Gastrocnemius medialis (tissue), 4 donors: ENCODE measurements at regions not wholly inside any gene's neighbourhood (a gene's known extent, or its start where the extent isn't known, plus 50 kb on each side); places are given as distances from the start of the nearest gene placed in this dataset.

Source experiments
- POLR2A ChIP-seq, 2 donors: fragments of 450-650 bp; IDR thresholded peaks; one replicate each; pipeline ENCODE4 v1.6.1; 2017; ENCODE audit warnings: antibody characterized with exemption in 2 of 2, mild to moderate bottlenecking in 2 of 2, moderate library complexity in 2 of 2
- TF ChIP-seq, protein P1 (sequence below), 5 experiments: fragments of 450-650 bp in 3 of 5; fragments of 200-600 bp in 2 of 5; sonication (generic) in 2 of 5; IDR thresholded peaks in 4 of 5; conservative IDR thresholded peaks in 1 of 5; 1 replicate in 4 of 5; 2 replicates in 1 of 5; pipeline ENCODE4 v1.5.1; 2016 to 2019; ENCODE audit warnings: antibody characterized with exemption in 5 of 5, mild to moderate bottlenecking in 3 of 5, moderate library complexity in 3 of 5

GRCh38 chr12:67474934-67475620 lies 173.5 kb upstream of the DYRK2 start:
- TF ChIP-seq, protein P1, sequence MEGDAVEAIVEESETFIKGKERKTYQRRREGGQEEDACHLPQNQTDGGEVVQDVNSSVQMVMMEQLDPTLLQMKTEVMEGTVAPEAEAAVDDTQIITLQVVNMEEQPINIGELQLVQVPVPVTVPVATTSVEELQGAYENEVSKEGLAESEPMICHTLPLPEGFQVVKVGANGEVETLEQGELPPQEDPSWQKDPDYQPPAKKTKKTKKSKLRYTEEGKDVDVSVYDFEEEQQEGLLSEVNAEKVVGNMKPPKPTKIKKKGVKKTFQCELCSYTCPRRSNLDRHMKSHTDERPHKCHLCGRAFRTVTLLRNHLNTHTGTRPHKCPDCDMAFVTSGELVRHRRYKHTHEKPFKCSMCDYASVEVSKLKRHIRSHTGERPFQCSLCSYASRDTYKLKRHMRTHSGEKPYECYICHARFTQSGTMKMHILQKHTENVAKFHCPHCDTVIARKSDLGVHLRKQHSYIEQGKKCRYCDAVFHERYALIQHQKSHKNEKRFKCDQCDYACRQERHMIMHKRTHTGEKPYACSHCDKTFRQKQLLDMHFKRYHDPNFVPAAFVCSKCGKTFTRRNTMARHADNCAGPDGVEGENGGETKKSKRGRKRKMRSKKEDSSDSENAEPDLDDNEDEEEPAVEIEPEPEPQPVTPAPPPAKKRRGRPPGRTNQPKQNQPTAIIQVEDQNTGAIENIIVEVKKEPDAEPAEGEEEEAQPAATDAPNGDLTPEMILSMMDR (IDR thresholded peaks at IDR 0.05 in 4 of 5, conservative IDR thresholded peaks at IDR 0.05 in 1 of 5): no peak
- TF ChIP-seq POLR2A (IDR thresholded peaks at IDR 0.05): no peak
